ENCODE measurements at regions not wholly inside any gene's neighbourhood (a gene's known extent, or its start where the extent isn't known, plus 50 kb on each side); places are given as distances from the start of the nearest gene placed in this dataset.

DNA sequence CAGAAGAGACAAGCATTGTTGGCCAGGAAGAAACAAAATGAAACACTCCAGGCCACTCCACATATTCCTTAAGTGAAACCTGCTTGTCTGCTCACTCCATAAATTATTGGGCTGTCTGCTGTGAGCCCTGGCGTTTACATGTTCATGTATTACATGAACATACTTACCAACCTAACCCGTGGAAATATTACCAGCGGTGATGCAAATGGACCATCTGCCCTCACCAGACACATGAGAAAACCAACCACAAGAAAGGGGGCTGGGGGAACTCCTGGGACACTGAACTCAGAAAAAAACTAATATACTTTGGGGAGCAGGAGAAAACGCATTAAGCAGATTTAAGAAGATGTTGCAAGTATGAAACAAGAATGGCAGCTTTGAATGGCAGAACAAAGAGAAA is 731.2 kb upstream of the IGFBP3 start:
- Histone ChIP-seq H3K9me3 (ENCODE audit: insufficient read depth, low read depth, low read length) (peaks cover 6% of the 10 kb centered on the region), H3K27ac (ENCODE audit: low read depth, low read length) (no peak overlapping the region), H3K79me2 (ENCODE audit: control insufficient read depth, insufficient read depth, low read length, poor library complexity) (no peaks in the 10 kb centered on the region), H3K14ac (ENCODE audit: low read length) (no peak overlapping the region), H3K4me2 (ENCODE audit: low read length) (no peak overlapping the region), H4K12ac (ENCODE audit: low read depth, low read length) (no peak overlapping the region), H3K23ac (ENCODE audit: low read length) (no peak overlapping the region), H3K79me1 (ENCODE audit: low read length) (no peaks in the 10 kb centered on the region), H3K4me3 (ENCODE audit: low read depth, low read length) (no peak overlapping the region), H3K36me3 (ENCODE audit: control insufficient read depth in 1 of 2, insufficient read depth in 2 of 2, low read length in 2 of 2) (no peaks in the 10 kb centered on the region), H2AK5ac (ENCODE audit: low read length) (no peak overlapping the region), H4K91ac (ENCODE audit: low read depth, low read length) (no peak overlapping the region), H2BK12ac (ENCODE audit: low read length) (no peak overlapping the region), H4K8ac (ENCODE audit: low read depth, low read length) (no peak overlapping the region), H2BK5ac (ENCODE audit: low read depth, low read length, poor library complexity) (no peak overlapping the region), H3K4ac (ENCODE audit: low read depth, low read length) (no peak overlapping the region), H3K27me3 (ENCODE audit: insufficient read depth, low read length) (no peaks in the 10 kb centered on the region), H3K4me1 (ENCODE audit: control insufficient read depth in 1 of 2, insufficient read depth in 2 of 2, low read length in 2 of 2) (peaks cover 4 to 7% of the 10 kb centered on the region in 2 experiments), H2BK120ac (ENCODE audit: insufficient read depth, low read length, poor library complexity) (no peak overlapping the region), H3K9ac (ENCODE audit: low read length) (no peak overlapping the region), H2AFZ (ENCODE audit: insufficient read depth, low read length, poor library complexity) (no peak overlapping the region), H3K18ac (ENCODE audit: low read length) (no peak overlapping the region)
- no CpG with 5 or more reads among the region's 4 CpGs for WGBS (ENCODE audit: extremely low coverage, insufficient coverage, insufficient read length)
- DNase-seq = no peak

DNA sequence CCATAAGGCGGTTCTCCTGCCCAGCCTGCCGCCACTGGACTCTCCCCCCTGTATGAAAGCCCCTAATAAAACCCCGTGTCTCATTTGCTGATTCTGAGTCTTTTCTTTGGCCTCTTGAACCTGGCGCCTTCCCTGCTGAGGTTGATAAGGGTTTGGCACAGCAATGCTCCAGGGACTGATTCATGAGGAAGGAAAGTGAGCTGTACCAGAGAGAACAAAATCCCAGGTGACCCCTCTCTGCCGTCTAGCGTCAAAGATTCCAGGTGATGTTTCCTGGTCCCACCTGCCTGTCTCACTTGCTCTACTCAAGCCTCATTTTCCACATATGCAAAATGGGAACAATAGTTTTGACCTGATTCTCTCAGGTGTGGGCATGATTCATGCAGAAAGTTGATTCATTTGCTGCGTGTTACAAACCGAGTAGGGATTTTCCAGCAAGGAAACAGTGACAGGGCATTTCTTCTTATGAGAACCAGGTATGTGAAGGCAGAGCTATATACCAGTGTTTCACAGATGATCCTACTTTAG is 730.6 kb upstream of the IGFBP3 start:
- H3K9me3 ChIP-seq (ENCODE audit: insufficient read depth, low read depth, low read length) = peaks cover 6% of the 10 kb centered on the region
- H3K4me3 ChIP-seq (ENCODE audit: low read depth, low read length) = no peak overlapping the region
- no peak overlapping the region for H4K12ac ChIP-seq (ENCODE audit: low read depth, low read length)
- DNase-seq = peak; percentile 57 to 74
- no peak overlapping the region for H4K91ac ChIP-seq (ENCODE audit: low read depth, low read length)
- H2BK12ac ChIP-seq (ENCODE audit: low read length) = peak overlapping the region; percentile 37
- no peak overlapping the region for H2AK5ac ChIP-seq (ENCODE audit: low read length)
- no peaks in the 10 kb centered on the region for H3K79me1 ChIP-seq (ENCODE audit: low read length)
- WGBS (ENCODE audit: extremely low coverage, insufficient coverage, insufficient read length) = no CpG with 5 or more reads among the region's 8 CpGs
- no peak overlapping the region for H3K18ac ChIP-seq (ENCODE audit: low read length)
- no peaks in the 10 kb centered on the region for H3K79me2 ChIP-seq (ENCODE audit: control insufficient read depth, insufficient read depth, low read length, poor library complexity)
- H3K4me2 ChIP-seq (ENCODE audit: low read length) = no peak overlapping the region
- no peak overlapping the region for H3K9ac ChIP-seq (ENCODE audit: low read length)
- no peak overlapping the region for H2BK5ac ChIP-seq (ENCODE audit: low read depth, low read length, poor library complexity)
- H3K14ac ChIP-seq (ENCODE audit: low read length) = no peak overlapping the region
- no peaks in the 10 kb centered on the region for H3K27me3 ChIP-seq (ENCODE audit: insufficient read depth, low read length)
- H2BK120ac ChIP-seq (ENCODE audit: insufficient read depth, low read length, poor library complexity) = no peak overlapping the region
- no peak overlapping the region for H3K4ac ChIP-seq (ENCODE audit: low read depth, low read length)
- no peak overlapping the region for H3K23ac ChIP-seq (ENCODE audit: low read length)
- no peak overlapping the region for H3K27ac ChIP-seq (ENCODE audit: low read depth, low read length)
- peaks cover 4 to 7% of the 10 kb centered on the region in 2 experiments for H3K4me1 ChIP-seq (ENCODE audit: control insufficient read depth in 1 of 2, insufficient read depth in 2 of 2, low read length in 2 of 2)
- H3K36me3 ChIP-seq (ENCODE audit: control insufficient read depth in 1 of 2, insufficient read depth in 2 of 2, low read length in 2 of 2) = no peaks in the 10 kb centered on the region
- no peak overlapping the region for H2AFZ ChIP-seq (ENCODE audit: insufficient read depth, low read length, poor library complexity)
- no peak overlapping the region for H4K8ac ChIP-seq (ENCODE audit: low read depth, low read length)

GRCh38 chr7:46651070-46651469 is 730.0 kb upstream of the IGFBP3 start:
- peak; percentile 76 to 77 for DNase-seq
- H3K18ac ChIP-seq (ENCODE audit: low read length) = no peak overlapping the region
- no peak overlapping the region for H2AK5ac ChIP-seq (ENCODE audit: low read length)
- no peak overlapping the region for H2BK120ac ChIP-seq (ENCODE audit: insufficient read depth, low read length, poor library complexity)
- H3K4me1 ChIP-seq (ENCODE audit: control insufficient read depth in 1 of 2, insufficient read depth in 2 of 2, low read length in 2 of 2) = peaks cover 4 to 7% of the 10 kb centered on the region in 2 experiments
- H3K4me3 ChIP-seq (ENCODE audit: low read depth, low read length) = no peak overlapping the region
- no peaks in the 10 kb centered on the region for H3K79me2 ChIP-seq (ENCODE audit: control insufficient read depth, insufficient read depth, low read length, poor library complexity)
- no peaks in the 10 kb centered on the region for H3K27me3 ChIP-seq (ENCODE audit: insufficient read depth, low read length)
- no peak overlapping the region for H3K9ac ChIP-seq (ENCODE audit: low read length)
- no peak overlapping the region for H2BK12ac ChIP-seq (ENCODE audit: low read length)
- no peak overlapping the region for H2AFZ ChIP-seq (ENCODE audit: insufficient read depth, low read length, poor library complexity)
- H3K23ac ChIP-seq (ENCODE audit: low read length) = no peak overlapping the region
- no peak overlapping the region for H3K27ac ChIP-seq (ENCODE audit: low read depth, low read length)
- H3K36me3 ChIP-seq (ENCODE audit: control insufficient read depth in 1 of 2, insufficient read depth in 2 of 2, low read length in 2 of 2) = no peaks in the 10 kb centered on the region
- no peak overlapping the region for H4K8ac ChIP-seq (ENCODE audit: low read depth, low read length)
- peaks cover 6% of the 10 kb centered on the region for H3K9me3 ChIP-seq (ENCODE audit: insufficient read depth, low read depth, low read length)
- no CpG with 5 or more reads among the region's 2 CpGs for WGBS (ENCODE audit: extremely low coverage, insufficient coverage, insufficient read length)
- no peak overlapping the region for H3K14ac ChIP-seq (ENCODE audit: low read length)
- H2BK5ac ChIP-seq (ENCODE audit: low read depth, low read length, poor library complexity) = no peak overlapping the region
- no peak overlapping the region for H4K91ac ChIP-seq (ENCODE audit: low read depth, low read length)
- H3K4ac ChIP-seq (ENCODE audit: low read depth, low read length) = no peak overlapping the region
- no peaks in the 10 kb centered on the region for H3K79me1 ChIP-seq (ENCODE audit: low read length)
- H4K12ac ChIP-seq (ENCODE audit: low read depth, low read length) = no peak overlapping the region
- H3K4me2 ChIP-seq (ENCODE audit: low read length) = no peak overlapping the region

GRCh38 chr7:46649876-46650275 is 728.8 kb upstream of the IGFBP3 start:
- Histone ChIP-seq H2AK5ac (ENCODE audit: low read length) (no peak overlapping the region), H4K91ac (ENCODE audit: low read depth, low read length) (no peak overlapping the region), H3K27ac (ENCODE audit: low read depth, low read length) (no peak overlapping the region), H3K18ac (ENCODE audit: low read length) (no peak overlapping the region), H3K23ac (ENCODE audit: low read length) (no peak overlapping the region), H3K4me3 (ENCODE audit: low read depth, low read length) (no peak overlapping the region), H2BK12ac (ENCODE audit: low read length) (no peak overlapping the region), H3K14ac (ENCODE audit: low read length) (no peak overlapping the region), H3K4ac (ENCODE audit: low read depth, low read length) (no peak overlapping the region), H3K4me1 (ENCODE audit: control insufficient read depth in 1 of 2, insufficient read depth in 2 of 2, low read length in 2 of 2) (peaks cover 4 to 7% of the 10 kb centered on the region in 2 experiments), H3K9me3 (ENCODE audit: insufficient read depth, low read depth, low read length) (peaks cover 6% of the 10 kb centered on the region), H2BK120ac (ENCODE audit: insufficient read depth, low read length, poor library complexity) (no peak overlapping the region), H3K27me3 (ENCODE audit: insufficient read depth, low read length) (no peaks in the 10 kb centered on the region), H2BK5ac (ENCODE audit: low read depth, low read length, poor library complexity) (no peak overlapping the region), H3K9ac (ENCODE audit: low read length) (no peak overlapping the region), H4K12ac (ENCODE audit: low read depth, low read length) (no peak overlapping the region), H2AFZ (ENCODE audit: insufficient read depth, low read length, poor library complexity) (no peak overlapping the region), H4K8ac (ENCODE audit: low read depth, low read length) (no peak overlapping the region), H3K4me2 (ENCODE audit: low read length) (no peak overlapping the region), H3K79me2 (ENCODE audit: control insufficient read depth, insufficient read depth, low read length, poor library complexity) (no peaks in the 10 kb centered on the region), H3K79me1 (ENCODE audit: low read length) (no peaks in the 10 kb centered on the region), H3K36me3 (ENCODE audit: control insufficient read depth in 1 of 2, insufficient read depth in 2 of 2, low read length in 2 of 2) (no peaks in the 10 kb centered on the region)
- WGBS (ENCODE audit: extremely low coverage, insufficient coverage, insufficient read length) = no CpG with 5 or more reads among the region's 2 CpGs
- no peak for DNase-seq
